ENCODE measurements at regions not wholly inside any gene's neighbourhood (a gene's known extent, or its start where the extent isn't known, plus 50 kb on each side); places are given as distances from the start of the nearest gene placed in this dataset.
"Not testable (repeated sequence)": the region's sequence is repeated elsewhere in the genome, so short reads cannot be mapped to it uniquely, and the experiment has no call there.

- H3K36me3 ChIP-seq (ENCODE audit: control insufficient read depth in 2 of 2, insufficient read depth in 1 of 2, low read length in 2 of 2); H3K4me3 ChIP-seq (ENCODE audit: low read depth, low read length); H3K4me1 ChIP-seq (ENCODE audit: control insufficient read depth, insufficient read depth, low read length); H3K9me3 ChIP-seq (ENCODE audit: control insufficient read depth, insufficient read depth, low read depth, low read length); POLR2A ChIA-PET; H3K27ac ChIP-seq (ENCODE audit: extremely low read depth, low read depth, low read length): not testable (repeated sequence)
- CTCF ChIA-PET, result interaction anchor here (0.6 to 0.7 kb wide), 2 partner anchors 203 to 208 kb away, joined by 3 read pairs; no protein-coding TSS in a partner anchor
Observed at GRCh38 chr1:109857702-109858101, 52.9 kb upstream of the CSF1 start.

- POLR2A ChIA-PET; H3K4me3 ChIP-seq (ENCODE audit: low read depth, low read length); H3K9me3 ChIP-seq (ENCODE audit: control insufficient read depth, insufficient read depth, low read depth, low read length); CTCF ChIA-PET; H3K36me3 ChIP-seq (ENCODE audit: control insufficient read depth in 2 of 2, insufficient read depth in 1 of 2, low read length in 2 of 2); H3K27ac ChIP-seq (ENCODE audit: extremely low read depth, low read depth, low read length); H3K4me1 ChIP-seq (ENCODE audit: control insufficient read depth, insufficient read depth, low read length): not testable (repeated sequence)
Observed at GRCh38 chr1:109855986-109856385, 54.7 kb upstream of the CSF1 start.

GRCh38 chr1:109853972-109854371 lies 56.7 kb upstream of the CSF1 start:
- H3K9me3 ChIP-seq (ENCODE audit: control insufficient read depth, insufficient read depth, low read depth, low read length); POLR2A ChIA-PET; CTCF ChIA-PET; H3K4me1 ChIP-seq (ENCODE audit: control insufficient read depth, insufficient read depth, low read length); H3K4me3 ChIP-seq (ENCODE audit: low read depth, low read length); H3K27ac ChIP-seq (ENCODE audit: extremely low read depth, low read depth, low read length); H3K36me3 ChIP-seq (ENCODE audit: control insufficient read depth in 2 of 2, insufficient read depth in 1 of 2, low read length in 2 of 2): not testable (repeated sequence)

DNA sequence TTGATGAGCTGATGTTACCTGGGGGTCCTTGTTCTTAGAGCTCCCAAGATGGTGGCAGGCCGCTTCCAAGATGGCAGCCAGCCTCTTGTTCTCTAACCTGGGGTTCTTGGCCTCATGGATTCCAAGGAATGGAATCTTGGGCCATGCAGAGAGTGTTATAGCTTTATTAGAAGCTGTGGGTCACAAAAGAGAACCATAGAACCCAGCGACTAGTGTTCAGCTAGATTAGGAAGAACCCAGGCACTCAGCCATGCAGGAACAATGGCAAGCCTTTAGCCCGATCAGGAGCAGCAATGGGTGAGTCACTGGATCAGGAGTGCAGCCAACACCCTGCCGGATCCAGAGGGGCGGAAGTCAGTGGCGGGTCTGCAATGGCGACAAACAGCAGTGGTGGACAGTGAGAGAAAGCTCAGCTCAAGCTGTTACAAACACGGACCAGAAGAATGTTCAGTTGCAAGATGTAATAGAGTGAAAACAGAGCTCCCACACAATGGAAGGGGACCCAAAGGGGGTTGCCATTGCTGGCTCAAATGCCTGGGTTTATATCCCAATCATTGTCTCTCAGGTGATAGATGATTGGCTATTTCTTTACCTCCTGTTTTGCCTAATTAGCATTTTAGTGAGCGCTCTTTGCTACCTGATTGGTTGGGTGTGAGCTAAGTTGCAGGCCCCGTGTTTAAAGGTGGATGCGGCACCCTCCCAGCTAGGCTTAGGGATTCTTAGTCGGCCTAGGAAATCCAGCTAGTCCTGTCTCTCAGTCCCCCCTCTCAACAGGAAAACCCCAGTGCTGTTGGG lies 58.2 kb upstream of the CSF1 start:
- H3K4me3 ChIP-seq (ENCODE audit: low read depth, low read length); POLR2A ChIA-PET; H3K36me3 ChIP-seq (ENCODE audit: control insufficient read depth in 2 of 2, insufficient read depth in 1 of 2, low read length in 2 of 2); H3K27ac ChIP-seq (ENCODE audit: extremely low read depth, low read depth, low read length); H3K9me3 ChIP-seq (ENCODE audit: control insufficient read depth, insufficient read depth, low read depth, low read length); H3K4me1 ChIP-seq (ENCODE audit: control insufficient read depth, insufficient read depth, low read length): not testable (repeated sequence)
- CTCF ChIA-PET, result interaction anchor here (0.9 kb wide), 1 partner anchor 132 kb away, joined by 3 read pairs; the partner anchor contains the start of gene AHCYL1

GRCh38 chr1:109850827-109851226 lies 59.8 kb upstream of the CSF1 start:
- POLR2A ChIA-PET, result no interaction called here
- CTCF ChIA-PET, result interaction anchor here (0.6 to 0.7 kb wide), 2 partner anchors 211 to 576 kb away, joined by 3 read pairs; no protein-coding TSS in a partner anchor
- no peaks in the 10 kb centered on the region for H3K36me3 ChIP-seq (ENCODE audit: control insufficient read depth in 2 of 2, insufficient read depth in 1 of 2, low read length in 2 of 2)
- no peak overlapping the region for H3K4me3 ChIP-seq (ENCODE audit: low read depth, low read length)
- no peak overlapping the region for H3K27ac ChIP-seq (ENCODE audit: extremely low read depth, low read depth, low read length)
- no peaks in the 10 kb centered on the region for H3K9me3 ChIP-seq (ENCODE audit: control insufficient read depth, insufficient read depth, low read depth, low read length)
- no peak for TF ChIP-seq ZNF394 (tag by site-specific recombination; IDR thresholded peaks at IDR 0.05; ENCODE audit: borderline replicate concordance)
- no peak for TF ChIP-seq ZNF510 (tag by site-specific recombination; IDR thresholded peaks at IDR 0.05; ENCODE audit: insufficient replicate concordance)
- TF ChIP-seq ZNF23 (tag by site-specific recombination; IDR thresholded peaks at IDR 0.05; ENCODE audit: borderline replicate concordance), result no peak
- TF ChIP-seq ZBTB48 (tag by site-specific recombination; IDR thresholded peaks at IDR 0.05), result no peak
- TF ChIP-seq, protein P1, sequence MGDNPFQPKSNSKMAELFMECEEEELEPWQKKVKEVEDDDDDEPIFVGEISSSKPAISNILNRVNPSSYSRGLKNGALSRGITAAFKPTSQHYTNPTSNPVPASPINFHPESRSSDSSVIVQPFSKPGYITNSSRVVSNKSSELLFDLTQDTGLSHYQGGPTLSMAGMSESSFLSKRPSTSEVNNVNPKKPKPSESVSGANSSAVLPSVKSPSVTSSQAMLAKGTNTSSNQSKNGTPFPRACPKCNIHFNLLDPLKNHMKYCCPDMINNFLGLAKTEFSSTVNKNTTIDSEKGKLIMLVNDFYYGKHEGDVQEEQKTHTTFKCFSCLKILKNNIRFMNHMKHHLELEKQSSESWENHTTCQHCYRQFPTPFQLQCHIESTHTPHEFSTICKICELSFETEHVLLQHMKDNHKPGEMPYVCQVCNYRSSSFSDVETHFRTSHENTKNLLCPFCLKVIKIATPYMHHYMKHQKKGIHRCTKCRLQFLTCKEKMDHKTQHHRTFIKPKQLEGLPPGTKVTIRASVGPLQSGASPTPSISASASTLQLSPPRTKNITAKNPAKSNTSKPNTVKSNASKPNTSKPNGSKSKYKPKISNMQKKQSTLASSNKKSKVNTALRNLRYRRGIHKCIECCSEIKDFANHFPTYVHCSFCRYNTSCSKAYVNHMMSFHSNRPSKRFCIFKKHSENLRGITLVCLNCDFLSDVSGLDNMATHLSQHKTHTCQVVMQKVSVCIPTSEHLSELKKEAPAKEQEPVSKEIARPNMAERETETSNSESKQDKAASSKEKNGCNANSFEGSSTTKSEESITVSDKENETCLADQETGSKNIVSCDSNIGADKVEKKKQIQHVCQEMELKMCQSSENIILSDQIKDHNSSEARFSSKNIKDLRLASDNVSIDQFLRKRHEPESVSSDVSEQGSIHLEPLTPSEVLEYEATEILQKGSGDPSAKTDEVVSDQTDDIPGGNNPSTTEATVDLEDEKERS (tag by site-specific recombination; IDR thresholded peaks at IDR 0.05), result no peak
- TF ChIP-seq ZNF24 (tag by site-specific recombination; IDR thresholded peaks at IDR 0.05), result no peak
- no peak for TF ChIP-seq GLI4 (tag by site-specific recombination; IDR thresholded peaks at IDR 0.05)
- TF ChIP-seq ZNF768 (tag by site-specific recombination; IDR thresholded peaks at IDR 0.05), result no peak
- no peak for TF ChIP-seq ZBTB17 (tag by site-specific recombination; IDR thresholded peaks at IDR 0.05)
- TF ChIP-seq ZNF76 (tag by site-specific recombination; IDR thresholded peaks at IDR 0.05; ENCODE audit: borderline replicate concordance, low read depth), result no peak
- no peak for TF ChIP-seq ZNF37A (tag by site-specific recombination; IDR thresholded peaks at IDR 0.05)
- no peak for TF ChIP-seq ZNF791 (tag by site-specific recombination; IDR thresholded peaks at IDR 0.05)
- TF ChIP-seq ZNF837 (tag by site-specific recombination; IDR thresholded peaks at IDR 0.05), result no peak
- TF ChIP-seq ZNF660 (tag by site-specific recombination; IDR thresholded peaks at IDR 0.05), result no peak
- no peaks in the 10 kb centered on the region for H3K4me1 ChIP-seq (ENCODE audit: control insufficient read depth, insufficient read depth, low read length)

Measured in HEK293 (cell line).